Uterus (tissue), 2 donors: ENCODE measurements at regions not wholly inside any gene's neighbourhood (a gene's known extent, or its start where the extent isn't known, plus 50 kb on each side); places are given as distances from the start of the nearest gene placed in this dataset.

Source experiments
- POLR2A ChIP-seq, 2 donors: fragments of 450-650 bp; IDR thresholded peaks; one replicate each; pipeline ENCODE4 v1.6.1; 2016; ENCODE audit warnings: antibody characterized with exemption in 2 of 2, mild to moderate bottlenecking in 1 of 2, moderate library complexity in 1 of 2
- TF ChIP-seq, protein P1 (sequence below), 4 experiments: fragments of 200-600 bp in 2 of 4; fragments of 450-650 bp in 2 of 4; sonication (generic) in 2 of 4; IDR thresholded peaks; one replicate each; pipeline ENCODE4 v1.5.1; 2016 to 2019; ENCODE audit warnings: antibody characterized with exemption in 4 of 4, mild to moderate bottlenecking in 2 of 4, moderate library complexity in 1 of 4

DNA sequence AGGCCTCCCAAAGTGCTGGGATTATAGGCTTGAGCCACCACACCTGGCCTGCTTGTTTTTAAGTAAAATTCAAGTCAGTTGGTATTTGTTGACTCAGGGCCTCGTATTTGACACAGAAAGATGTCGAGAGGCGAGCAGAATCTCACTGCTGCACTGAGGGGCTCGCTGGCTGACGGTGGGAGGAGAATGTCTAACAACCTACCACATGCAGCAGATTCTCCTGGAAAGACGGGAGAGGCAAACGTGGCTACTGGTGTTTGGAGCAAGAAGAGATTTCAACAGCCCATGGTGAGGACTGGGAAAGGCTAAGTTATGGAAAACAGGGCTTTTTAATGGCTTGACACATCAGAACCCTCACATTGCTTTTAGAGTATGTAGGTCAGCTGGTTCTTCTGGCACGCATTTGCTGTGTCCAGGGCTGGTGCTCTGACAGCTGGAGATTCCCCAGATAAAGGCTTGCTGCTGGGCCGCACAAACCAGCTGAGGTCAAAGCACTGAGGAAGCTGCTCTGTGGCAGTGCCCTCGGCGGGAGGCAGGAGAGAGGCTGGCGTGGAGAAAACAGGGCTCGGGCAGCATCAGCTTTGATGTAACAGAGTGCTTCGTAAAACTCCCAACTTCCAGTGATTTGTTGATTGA, 84.2 kb upstream of the FRMD1 start:
- TF ChIP-seq, protein P1, sequence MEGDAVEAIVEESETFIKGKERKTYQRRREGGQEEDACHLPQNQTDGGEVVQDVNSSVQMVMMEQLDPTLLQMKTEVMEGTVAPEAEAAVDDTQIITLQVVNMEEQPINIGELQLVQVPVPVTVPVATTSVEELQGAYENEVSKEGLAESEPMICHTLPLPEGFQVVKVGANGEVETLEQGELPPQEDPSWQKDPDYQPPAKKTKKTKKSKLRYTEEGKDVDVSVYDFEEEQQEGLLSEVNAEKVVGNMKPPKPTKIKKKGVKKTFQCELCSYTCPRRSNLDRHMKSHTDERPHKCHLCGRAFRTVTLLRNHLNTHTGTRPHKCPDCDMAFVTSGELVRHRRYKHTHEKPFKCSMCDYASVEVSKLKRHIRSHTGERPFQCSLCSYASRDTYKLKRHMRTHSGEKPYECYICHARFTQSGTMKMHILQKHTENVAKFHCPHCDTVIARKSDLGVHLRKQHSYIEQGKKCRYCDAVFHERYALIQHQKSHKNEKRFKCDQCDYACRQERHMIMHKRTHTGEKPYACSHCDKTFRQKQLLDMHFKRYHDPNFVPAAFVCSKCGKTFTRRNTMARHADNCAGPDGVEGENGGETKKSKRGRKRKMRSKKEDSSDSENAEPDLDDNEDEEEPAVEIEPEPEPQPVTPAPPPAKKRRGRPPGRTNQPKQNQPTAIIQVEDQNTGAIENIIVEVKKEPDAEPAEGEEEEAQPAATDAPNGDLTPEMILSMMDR (IDR thresholded peaks at IDR 0.05), result no peak
- no peak for TF ChIP-seq POLR2A (IDR thresholded peaks at IDR 0.05)
